Astrocyte of the spinal cord (primary cell): ENCODE measurements at regions not wholly inside any gene's neighbourhood (a gene's known extent, or its start where the extent isn't known, plus 50 kb on each side); places are given as distances from the start of the nearest gene placed in this dataset.

Source experiments
- DNase-seq: peaks from one replicate; pipeline ENCODE4 v3.0.0; 2011; ENCODE audit warnings: low read depth, low spot score
- H3K4me3 ChIP-seq: 2 replicates; pipeline ENCODE4 v1.5.1; 2011; ENCODE audit warnings: low read depth, mild to moderate bottlenecking, low read length, moderate library complexity
- in situ Hi-C: cut with HindIII; loops from 2 replicates; pipeline ENCODE4 v1.10.0; 2017; ENCODE audit warnings: low sequenced_read_pairs
- TF ChIP-seq, protein P1 (sequence below): IDR thresholded peaks from 2 replicates; pipeline ENCODE4 v1.5.1; 2012; ENCODE audit warnings: low read depth, mild to moderate bottlenecking, low read length, inconsistent platforms

DNA sequence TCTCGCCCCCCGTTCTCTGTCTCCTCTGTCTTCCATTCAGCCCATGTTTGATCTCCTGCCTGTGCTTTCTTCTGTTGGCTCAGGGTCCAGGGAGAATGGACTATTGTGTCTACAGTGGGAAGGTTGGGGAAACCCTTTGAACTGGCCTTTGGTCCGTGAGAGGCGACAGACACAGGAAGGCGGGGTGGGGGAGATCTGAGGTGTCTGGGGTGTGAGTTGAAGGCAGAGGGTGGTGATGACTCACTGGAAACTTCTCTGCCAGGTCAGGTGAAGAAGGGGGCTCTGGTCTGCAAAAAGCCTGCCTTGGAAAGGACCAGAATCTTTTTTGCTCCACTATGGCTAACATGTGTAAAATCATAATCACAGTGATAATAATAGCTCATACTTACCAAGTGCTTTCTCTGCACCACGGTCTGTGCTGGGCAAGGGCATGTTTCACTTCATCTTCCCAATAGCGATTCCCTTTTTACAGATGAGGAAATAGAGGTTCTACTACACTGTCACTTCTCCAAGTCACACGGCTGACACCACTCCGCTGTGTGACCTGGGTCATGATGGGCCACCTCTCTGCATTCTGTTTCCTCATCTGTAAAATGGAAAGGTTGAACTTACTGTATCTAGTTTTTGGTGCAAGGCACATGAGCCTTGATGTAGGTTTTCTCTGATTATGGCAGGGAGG lies 99.8 kb upstream of the ALX4 start:
- DNase-seq = no peak
- TF ChIP-seq, protein P1, sequence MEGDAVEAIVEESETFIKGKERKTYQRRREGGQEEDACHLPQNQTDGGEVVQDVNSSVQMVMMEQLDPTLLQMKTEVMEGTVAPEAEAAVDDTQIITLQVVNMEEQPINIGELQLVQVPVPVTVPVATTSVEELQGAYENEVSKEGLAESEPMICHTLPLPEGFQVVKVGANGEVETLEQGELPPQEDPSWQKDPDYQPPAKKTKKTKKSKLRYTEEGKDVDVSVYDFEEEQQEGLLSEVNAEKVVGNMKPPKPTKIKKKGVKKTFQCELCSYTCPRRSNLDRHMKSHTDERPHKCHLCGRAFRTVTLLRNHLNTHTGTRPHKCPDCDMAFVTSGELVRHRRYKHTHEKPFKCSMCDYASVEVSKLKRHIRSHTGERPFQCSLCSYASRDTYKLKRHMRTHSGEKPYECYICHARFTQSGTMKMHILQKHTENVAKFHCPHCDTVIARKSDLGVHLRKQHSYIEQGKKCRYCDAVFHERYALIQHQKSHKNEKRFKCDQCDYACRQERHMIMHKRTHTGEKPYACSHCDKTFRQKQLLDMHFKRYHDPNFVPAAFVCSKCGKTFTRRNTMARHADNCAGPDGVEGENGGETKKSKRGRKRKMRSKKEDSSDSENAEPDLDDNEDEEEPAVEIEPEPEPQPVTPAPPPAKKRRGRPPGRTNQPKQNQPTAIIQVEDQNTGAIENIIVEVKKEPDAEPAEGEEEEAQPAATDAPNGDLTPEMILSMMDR = no peak
- H3K4me3 ChIP-seq = no peak overlapping the region
- in situ Hi-C loops = no loop called here

DNA sequence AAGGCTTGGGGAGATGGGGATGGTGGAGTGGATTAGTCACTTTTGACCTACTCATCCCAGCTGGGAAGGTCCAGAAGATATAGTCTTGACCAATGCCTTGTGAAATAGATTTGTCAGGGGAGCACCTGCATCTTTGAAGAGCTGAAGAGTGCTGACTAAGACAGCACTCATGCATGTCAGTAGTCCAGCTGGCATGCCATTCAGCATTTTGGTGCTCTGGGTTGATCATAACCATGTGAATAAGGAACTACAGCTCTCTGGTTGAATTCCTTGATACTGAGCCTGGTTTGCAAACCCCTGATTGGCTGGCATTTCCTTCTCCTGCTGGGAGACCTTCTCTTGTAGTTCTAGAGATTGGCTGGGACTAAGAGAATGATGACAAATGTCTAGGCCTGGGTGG lies 106.8 kb upstream of the ALX4 start:
- no peak for DNase-seq
- no peak overlapping the region for H3K4me3 ChIP-seq
- TF ChIP-seq, protein P1 = no peak
- in situ Hi-C loops = no loop called here

DNA sequence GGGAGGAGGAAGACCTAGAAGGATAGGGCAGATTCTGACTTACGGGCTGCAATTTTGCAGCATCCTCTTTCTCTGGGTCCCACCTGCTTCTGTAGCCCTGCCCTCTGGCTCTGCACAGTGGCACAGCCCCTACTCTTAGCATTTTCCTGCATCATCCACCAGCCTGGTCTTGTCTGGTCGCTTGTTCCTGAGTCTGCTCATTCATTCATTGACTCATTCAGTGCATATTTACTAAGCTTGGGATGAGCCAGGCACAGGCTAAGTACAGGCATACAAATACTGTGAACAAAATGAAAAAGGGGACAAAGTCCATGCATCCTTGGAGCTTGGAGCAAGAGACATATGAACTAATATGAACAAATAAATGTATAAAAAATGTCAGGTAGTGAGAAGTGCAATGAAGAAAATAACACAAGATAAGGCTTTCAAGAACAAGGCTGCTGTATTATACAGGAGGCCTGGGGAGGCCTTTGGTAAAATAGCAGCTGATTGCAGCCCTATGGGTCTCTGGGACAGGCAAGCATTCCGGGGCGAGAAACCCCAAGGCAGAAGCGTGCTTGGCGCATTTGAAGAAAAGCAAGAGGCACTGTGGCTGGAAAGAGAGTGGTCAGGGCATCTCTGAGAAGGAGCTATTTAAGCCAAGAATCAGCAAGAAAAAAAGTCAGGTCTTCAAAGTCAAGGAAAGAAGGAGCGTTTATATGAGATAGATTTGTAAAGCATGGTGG lies 108.0 kb upstream of the ALX4 start:
- no peak overlapping the region for H3K4me3 ChIP-seq
- TF ChIP-seq, protein P1 = no peak
- no peak for DNase-seq
- in situ Hi-C loops = no loop called here

DNA sequence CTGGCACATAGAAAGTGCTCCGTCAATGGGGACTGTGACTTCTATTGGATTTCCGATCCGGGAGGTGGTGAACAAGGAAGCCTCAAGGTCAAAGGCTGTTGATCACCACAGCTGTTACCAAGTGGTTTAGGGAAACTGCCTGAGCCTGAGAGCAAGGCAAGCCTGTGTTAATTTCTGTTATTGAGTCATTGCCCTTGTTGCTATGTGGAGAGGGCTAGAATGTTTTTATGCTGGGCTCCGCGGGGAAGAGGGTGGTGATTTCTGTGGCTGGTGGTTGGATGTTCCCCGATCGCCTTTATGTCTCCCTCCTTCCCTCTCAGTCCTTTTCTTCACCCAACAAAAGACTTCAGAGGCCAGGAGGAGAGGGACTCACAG lies 108.5 kb upstream of the ALX4 start:
- in situ Hi-C loops = no loop called here
- H3K4me3 ChIP-seq = no peak overlapping the region
- DNase-seq = no peak
- TF ChIP-seq, protein P1 = no peak

DNA sequence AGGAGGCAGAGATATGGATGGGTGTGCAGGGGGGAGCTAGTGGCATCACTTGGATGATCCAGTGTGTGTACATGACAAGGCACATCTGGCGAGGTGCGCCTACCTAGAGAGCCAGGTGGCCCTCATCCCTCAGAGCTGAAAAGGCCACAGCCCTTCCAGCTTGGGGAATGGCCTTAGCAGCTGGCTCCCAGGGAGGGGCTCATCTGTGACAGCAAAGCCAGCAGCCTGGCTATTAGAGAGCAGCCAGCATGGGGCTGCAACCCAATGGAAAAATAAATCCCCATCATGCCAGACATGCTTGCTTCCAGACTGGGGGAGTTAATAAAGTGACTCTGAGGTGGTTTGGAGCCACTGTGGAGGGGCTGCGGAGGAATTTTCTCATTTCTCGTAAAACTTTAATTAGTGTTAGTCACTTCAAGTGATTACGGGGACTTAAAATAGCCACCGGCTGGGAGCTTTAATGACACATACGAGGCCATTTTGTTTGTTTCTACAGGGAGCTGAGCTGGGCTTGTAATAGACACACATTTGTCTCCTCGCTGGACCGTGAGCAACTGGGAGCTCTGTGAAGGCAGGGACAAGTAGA lies 111.2 kb upstream of the ALX4 start:
- H3K4me3 ChIP-seq = no peak overlapping the region
- TF ChIP-seq, protein P1 = no peak
- DNase-seq = no peak
- in situ Hi-C loops = no loop called here

DNA sequence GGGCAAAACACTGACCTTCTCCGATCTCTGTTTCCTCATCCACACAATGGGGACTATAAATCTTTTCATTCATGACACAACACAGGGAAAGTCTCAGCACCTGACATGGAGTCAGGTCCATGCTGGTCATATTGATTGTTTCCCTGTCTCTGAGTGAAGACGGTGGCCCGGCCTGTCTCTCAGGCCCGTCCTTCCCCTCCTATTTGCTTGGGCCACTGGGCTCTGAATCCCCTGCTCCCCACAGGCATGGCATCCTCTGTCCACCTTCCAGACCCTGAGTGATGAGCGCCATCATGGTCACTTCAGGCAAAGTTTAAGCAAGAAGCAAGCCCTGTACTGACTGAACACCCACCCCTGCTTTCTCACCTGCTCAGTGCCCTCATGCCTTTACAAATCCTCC lies 113.3 kb upstream of the ALX4 start:
- TF ChIP-seq, protein P1 = no peak
- no peak for DNase-seq
- in situ Hi-C loops = no loop called here
- H3K4me3 ChIP-seq = no peak overlapping the region
